Right ventricle myocardium superior (tissue), 1 donor: ENCODE measurements at regions not wholly inside any gene's neighbourhood (a gene's known extent, or its start where the extent isn't known, plus 50 kb on each side); places are given as distances from the start of the nearest gene placed in this dataset.

ENCODE experiments used
- ATAC-seq: fragments of 200-7000 bp; cut with Tn5 transposase; one replicate; pipeline ENCODE4 v1.9.1; 2020; ENCODE audit warnings: mild to moderate bottlenecking; ENCODE audit not compliant: poor library complexity
- DNase-seq: peaks from one replicate; pipeline ENCODE4 v3.0.0-alpha.2; 2020
- intact Hi-C: fragments of 100-400 bp; cut with DNase I; formaldehyde crosslinking; loops from one replicate; pipeline ENCODE4 v1.11.2; 2022
- donor health status: DM: no; HTN: yes; CAD: no; lungs with severe emphysema.

- DNase-seq = no peak
- ATAC-seq = no peak
- intact Hi-C loops = no loop called here
Observed at GRCh38 chr4:85409251-85409650, 65.7 kb upstream of the ARHGAP24 start.

- no peak for ATAC-seq
- DNase-seq = no peak
- intact Hi-C loops = no loop called here
Observed at GRCh38 chr4:85411386-85411785, 63.6 kb upstream of the ARHGAP24 start.

- intact Hi-C loops = no loop called here
- ATAC-seq (no peak), DNase-seq (no peak)
Observed at GRCh38 chr4:85414972-85415371, 60.0 kb upstream of the ARHGAP24 start.

- intact Hi-C loops = no loop called here
- ATAC-seq (no peak), DNase-seq (no peak)
Observed at GRCh38 chr4:85416094-85416493, 58.9 kb upstream of the ARHGAP24 start.

- intact Hi-C loops = no loop called here
- ATAC-seq (no peak), DNase-seq (no peak)
Observed at GRCh38 chr4:85419103-85419502, 55.8 kb upstream of the ARHGAP24 start.

- ATAC-seq (peak; percentile 36), DNase-seq (no peak)
- intact Hi-C loops = no loop called here
Observed at GRCh38 chr4:85420831-85421230, 54.1 kb upstream of the ARHGAP24 start.

GRCh38 chr4:85423431-85423830 is 51.5 kb upstream of the ARHGAP24 start:
- peak; percentile 17 for ATAC-seq

More at GRCh38 chr4:85423431-85423830, 51.5 kb upstream of the ARHGAP24 start:
- no peak for DNase-seq
- intact Hi-C loops = no loop called here
